Endometrial microvascular endothelial cells (primary cell): ENCODE measurements at regions not wholly inside any gene's neighbourhood (a gene's known extent, or its start where the extent isn't known, plus 50 kb on each side); places are given as distances from the start of the nearest gene placed in this dataset.

Experiments used
- in situ Hi-C: cut with HindIII; loops from 2 replicates; pipeline ENCODE4 v1.10.0; 2017; ENCODE audit warnings: low sequenced_read_pairs, low pct_unique_long_range_greater_than_20kb; ENCODE audit errors: inconsistent ontology term

- in situ Hi-C loops = no loop called here
Observed at GRCh38 chr13:40205771-40206240, 460.6 kb downstream of the FOXO1 start.

- in situ Hi-C loops = no loop called here
Observed at GRCh38 chr13:40206241-40207000, 460.0 kb downstream of the FOXO1 start.

- in situ Hi-C loops = no loop called here
Observed at GRCh38 chr13:40207001-40207478, 459.4 kb downstream of the FOXO1 start.

GRCh38 chr13:40208517-40208916 is 457.9 kb downstream of the FOXO1 start:
- in situ Hi-C loops = no loop called here

- in situ Hi-C loops = no loop called here
Observed at GRCh38 chr13:40210865-40211585, 455.4 kb downstream of the FOXO1 start.

DNA sequence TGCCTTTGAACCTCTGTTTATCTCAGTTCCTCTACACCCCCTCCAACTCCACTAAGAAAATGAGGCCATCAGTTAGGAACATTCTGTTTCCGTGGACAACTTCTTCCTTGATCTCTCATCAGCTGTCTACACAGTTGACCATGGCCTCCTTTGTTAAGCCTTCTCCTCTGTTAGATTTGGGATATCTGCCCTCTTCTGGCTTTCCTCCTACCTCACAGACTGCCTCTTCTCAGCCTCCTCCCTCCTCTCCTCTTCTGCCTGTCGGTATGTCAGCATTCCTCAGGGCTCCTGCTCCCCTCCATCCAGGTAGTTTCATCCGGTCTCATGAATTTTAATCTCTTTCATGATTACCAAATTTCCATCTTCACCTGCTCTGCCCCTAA is 454.9 kb downstream of the FOXO1 start:
- in situ Hi-C loops = no loop called here

GRCh38 chr13:40213779-40214178 is 452.7 kb downstream of the FOXO1 start:
- in situ Hi-C loops = no loop called here

- in situ Hi-C loops = no loop called here
Observed at GRCh38 chr13:40215311-40215710, 451.1 kb downstream of the FOXO1 start.

DNA sequence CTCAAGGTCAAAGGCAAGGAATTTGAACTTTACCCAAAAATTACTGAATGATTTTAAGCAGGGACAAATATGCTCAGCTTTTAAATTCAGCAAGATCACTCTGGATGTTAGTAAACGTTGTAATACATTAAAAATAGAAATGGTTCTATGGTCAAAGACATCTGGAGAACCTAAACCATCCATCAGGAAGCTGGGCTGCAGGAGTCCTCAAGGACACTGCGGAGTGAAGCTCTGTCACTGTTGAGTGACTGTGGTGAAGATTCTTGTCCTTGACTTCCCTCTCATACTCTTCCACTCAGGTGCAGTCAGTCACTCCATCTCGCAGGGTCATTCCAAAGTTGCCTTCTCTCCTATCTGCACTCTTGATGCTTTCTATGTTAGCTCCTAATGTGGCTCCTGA is 450.7 kb downstream of the FOXO1 start:
- in situ Hi-C loops = no loop called here

GRCh38 chr13:40217675-40218074 is 448.8 kb downstream of the FOXO1 start:
- in situ Hi-C loops = no loop called here

DNA sequence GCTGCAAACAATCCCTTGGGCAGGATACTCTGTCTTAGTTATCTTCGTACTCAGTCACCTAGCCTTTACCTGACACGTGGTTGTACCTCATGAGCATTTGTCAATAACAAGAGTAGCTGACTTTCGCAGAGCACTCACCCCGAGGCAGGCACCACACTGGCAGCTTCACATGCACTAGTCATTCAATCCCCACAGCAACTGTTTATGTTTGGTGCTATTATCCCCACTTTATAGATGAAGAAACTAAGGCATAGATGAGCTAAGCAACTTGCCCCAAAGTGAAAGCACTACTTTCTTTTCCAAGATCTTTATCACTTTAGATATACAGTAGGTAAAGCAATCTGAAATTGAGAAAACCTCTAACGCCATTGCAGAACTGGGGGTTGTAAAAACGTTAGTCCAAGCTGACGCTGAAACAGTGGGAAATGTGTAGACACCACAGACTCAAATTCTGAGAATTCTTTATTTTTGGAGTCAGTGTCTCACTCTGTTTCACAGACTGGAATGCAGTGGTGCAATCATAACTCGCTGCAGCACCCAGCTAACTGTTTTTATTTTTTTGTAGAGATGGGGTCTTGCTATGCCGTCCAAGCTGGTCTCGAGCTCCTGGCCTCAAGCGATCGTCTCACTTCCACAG is 446.0 kb downstream of the FOXO1 start:
- in situ Hi-C loops = no loop called here

DNA sequence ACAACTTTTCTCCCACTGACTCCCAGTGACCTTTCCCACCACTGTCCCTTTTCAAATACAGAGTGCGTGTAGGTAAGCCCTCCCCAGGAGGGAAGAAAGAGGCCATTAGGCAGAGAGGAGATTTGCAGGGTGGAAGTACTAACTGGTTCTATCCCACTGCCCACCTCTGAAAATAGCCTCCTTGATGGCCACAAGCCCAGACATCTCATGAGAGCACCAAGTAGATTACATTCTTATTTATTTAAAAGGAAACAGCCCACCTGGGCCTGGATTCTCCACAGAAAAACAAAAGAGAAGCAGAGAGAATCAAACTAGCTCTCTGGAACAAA is 445.3 kb downstream of the FOXO1 start:
- in situ Hi-C loops = no loop called here

- in situ Hi-C loops = no loop called here
Observed at GRCh38 chr13:40221460-40222201, 444.8 kb downstream of the FOXO1 start.

- in situ Hi-C loops = no loop called here
Observed at GRCh38 chr13:40223585-40223984, 442.9 kb downstream of the FOXO1 start.

DNA sequence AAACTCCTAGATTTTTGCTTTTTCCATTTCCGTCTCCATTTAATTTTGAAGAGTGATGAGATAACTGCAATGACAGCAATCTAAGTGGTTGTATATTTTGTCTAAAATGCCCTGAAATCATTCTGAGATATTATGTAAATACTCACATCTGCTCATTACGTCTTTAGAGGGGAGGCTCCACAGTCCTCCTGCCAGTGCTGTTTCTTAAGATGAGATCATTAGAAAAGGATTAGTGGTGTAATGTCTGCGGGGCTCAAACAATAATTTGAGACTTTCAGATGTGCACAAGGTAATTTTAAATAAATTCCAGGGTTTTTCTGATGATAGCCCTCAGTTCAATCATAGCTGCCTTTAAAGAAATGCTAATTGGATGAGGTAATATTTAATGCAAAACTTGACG is 437.9 kb downstream of the FOXO1 start:
- in situ Hi-C loops = no loop called here

DNA sequence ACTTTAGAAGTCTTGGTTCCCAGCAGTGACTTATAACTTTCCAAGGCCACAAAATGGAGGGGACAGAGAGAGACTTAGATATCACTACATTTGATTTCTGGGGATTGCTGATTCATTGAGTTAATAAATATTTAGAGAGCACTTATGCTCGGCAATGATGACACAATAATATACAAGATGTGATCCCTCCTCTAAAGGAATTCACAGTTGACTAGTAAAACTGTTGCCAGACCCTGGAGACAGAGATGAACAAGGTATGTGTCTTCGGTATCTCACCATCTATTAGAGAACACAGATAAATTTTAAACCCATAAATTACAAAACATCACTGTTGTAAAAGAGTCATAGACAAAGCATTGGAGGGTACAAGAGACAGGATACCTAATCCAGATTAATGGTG is 437.5 kb downstream of the FOXO1 start:
- in situ Hi-C loops = no loop called here

DNA sequence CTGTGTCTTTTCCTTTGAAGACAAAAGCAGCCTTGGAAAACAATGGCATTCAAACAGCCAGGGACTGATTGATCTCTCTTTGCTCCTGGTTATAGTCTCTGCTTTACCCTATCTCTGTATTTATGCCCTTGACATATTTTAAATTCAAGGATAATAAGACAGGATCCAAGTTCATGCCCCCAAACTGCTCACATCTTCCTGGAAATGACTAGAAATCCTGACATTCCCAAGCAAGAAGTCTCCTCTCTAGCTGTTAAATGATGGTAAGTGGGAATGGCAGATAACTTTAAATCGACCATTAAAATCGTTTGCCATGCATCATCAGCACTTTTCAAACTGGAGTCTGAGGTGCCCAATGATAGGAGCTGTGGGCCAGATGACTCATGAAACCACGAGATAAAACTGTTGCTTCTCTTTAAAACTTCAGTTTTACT is 435.6 kb downstream of the FOXO1 start:
- in situ Hi-C loops = no loop called here

GRCh38 chr13:40231311-40231710 is 435.1 kb downstream of the FOXO1 start:
- in situ Hi-C loops = no loop called here

- in situ Hi-C loops = no loop called here
Observed at GRCh38 chr13:40231751-40232150, 434.7 kb downstream of the FOXO1 start.
